GM23338 (cell line): ENCODE measurements at regions not wholly inside any gene's neighbourhood (a gene's known extent, or its start where the extent isn't known, plus 50 kb on each side); places are given as distances from the start of the nearest gene placed in this dataset.

Experiments
- ATAC-seq: fragments of 200-7000 bp; cut with Tn5 transposase; 3 replicates; pipeline ENCODE4 v1.9.1; 2020
- DNase-seq: peaks from one replicate; pipeline ENCODE4 v3.0.0-alpha.2; 2015; ENCODE audit warnings: low spot score
- H2AFZ ChIP-seq: fragments of 200-600 bp; sonication (generic); 2 replicates; pipeline ENCODE4 v1.8.0; 2016; ENCODE audit warnings: antibody characterized with exemption, mild to moderate bottlenecking, moderate library complexity
- H3F3A ChIP-seq: fragments of 200-600 bp; sonication (generic); replicated peaks from 2 replicates; pipeline ENCODE4 v1.8.0; 2017; ENCODE audit warnings: antibody characterized with exemption, mixed run types, low read depth
- H3K27ac ChIP-seq: fragments of 200-600 bp; sonication (generic); 2 replicates; pipeline ENCODE4 v1.6.1; 2016; ENCODE audit warnings: low read depth
- H3K27me3 ChIP-seq: fragments of 200-600 bp; sonication (generic); 2 replicates; pipeline ENCODE4 v1.8.0; 2016; ENCODE audit warnings: mild to moderate bottlenecking, mixed run types, moderate library complexity; ENCODE audit not compliant: insufficient read depth
- H3K36me3 ChIP-seq: fragments of 200-600 bp; sonication (generic); 2 replicates; pipeline ENCODE4 v1.8.0; 2016; ENCODE audit warnings: mild to moderate bottlenecking; ENCODE audit not compliant: insufficient read depth
- H3K4me1 ChIP-seq: fragments of 200-600 bp; sonication (generic); 2 replicates; pipeline ENCODE4 v1.8.0; 2016; ENCODE audit warnings: mild to moderate bottlenecking, moderate library complexity; ENCODE audit not compliant: insufficient read depth
- H3K4me2 ChIP-seq: fragments of 200-600 bp; sonication (generic); 2 replicates; pipeline ENCODE4 v1.7.1; 2017; ENCODE audit warnings: mixed run types
- H3K4me3 ChIP-seq: fragments of 200-600 bp; sonication (generic); 2 replicates; pipeline ENCODE4 v1.6.1; 2016; ENCODE audit warnings: mixed run types
- H3K79me2 ChIP-seq: fragments of 200-600 bp; sonication (generic); replicated peaks from 2 replicates; pipeline ENCODE4 v1.8.0; 2017; ENCODE audit warnings: mild to moderate bottlenecking; ENCODE audit not compliant: insufficient read depth
- H3K9me2 ChIP-seq: fragments of 200-600 bp; sonication (generic); 2 replicates; pipeline ENCODE4 v1.8.0; 2017; ENCODE audit not compliant: insufficient read depth
- H4K20me1 ChIP-seq: fragments of 200-600 bp; sonication (generic); replicated peaks from 2 replicates; pipeline ENCODE4 v1.8.0; 2017; ENCODE audit warnings: mild to moderate bottlenecking; ENCODE audit not compliant: insufficient read depth
- H3K27ac Mint-ChIP-seq: 2 replicates; pipeline ENCODE4 v1.8.0; 2020; ENCODE audit warnings: inconsistent platforms, mild to moderate bottlenecking, moderate library complexity, mixed read lengths
- H3K27me3 Mint-ChIP-seq: 3 replicates; pipeline ENCODE4 v1.8.0; 2022; ENCODE audit warnings: low read depth, mild to moderate bottlenecking, moderate library complexity, mixed read lengths, inconsistent platforms; ENCODE audit not compliant: insufficient read depth, poor library complexity
- H3K36me3 Mint-ChIP-seq: 3 replicates; pipeline ENCODE4 v1.8.0; 2021; ENCODE audit warnings: low read depth, mild to moderate bottlenecking, inconsistent platforms, moderate library complexity, mixed read lengths
- H3K4me1 Mint-ChIP-seq: 3 replicates; pipeline ENCODE4 v1.8.0; 2020; ENCODE audit warnings: mild to moderate bottlenecking, inconsistent platforms, mixed read lengths
- H3K4me3 Mint-ChIP-seq: 3 replicates; pipeline ENCODE4 v1.8.0; 2021; ENCODE audit warnings: moderate library complexity, mild to moderate bottlenecking, inconsistent platforms, mixed read lengths
- H3K9me3 Mint-ChIP-seq: 3 replicates; pipeline ENCODE4 v1.8.0; 2020; ENCODE audit warnings: moderate library complexity, mild to moderate bottlenecking, inconsistent platforms, mixed read lengths
- CREB1 ChIP-seq: fragments of 250-450 bp; sonication (Bioruptor Pico); IDR thresholded peaks from 2 replicates; pipeline ENCODE4 v1.5.0; 2020; ENCODE audit warnings: low read depth, mild to moderate bottlenecking, moderate library complexity
- EZH2 ChIP-seq: fragments of 200-600 bp; sonication (generic); IDR thresholded peaks from one replicate; pipeline ENCODE4 v1.8.0; 2017; ENCODE audit warnings: antibody characterized with exemption, mild to moderate bottlenecking, low read depth; ENCODE audit not compliant: unreplicated experiment
- EZH2phosphoT487 ChIP-seq: fragments of 200-600 bp; sonication (generic); IDR thresholded peaks from one replicate; pipeline ENCODE4 v1.8.1; 2018; ENCODE audit warnings: antibody characterized with exemption; ENCODE audit not compliant: unreplicated experiment
- JUNB ChIP-seq: IDR thresholded peaks from one replicate; pipeline ENCODE4 v1.6.1; 2016; ENCODE audit warnings: antibody characterized with exemption; ENCODE audit not compliant: unreplicated experiment
- NANOG ChIP-seq: IDR thresholded peaks from 2 replicates; pipeline ENCODE4 v1.6.1; 2016; ENCODE audit warnings: antibody characterized with exemption, borderline replicate concordance
- POLR2AphosphoS5 ChIP-seq: IDR thresholded peaks from 2 replicates; pipeline ENCODE4 v1.6.1; 2016; ENCODE audit warnings: antibody characterized with exemption, low read depth
- REST ChIP-seq: IDR thresholded peaks from one replicate; pipeline ENCODE4 v1.6.1; 2018; ENCODE audit warnings: antibody characterized with exemption; ENCODE audit not compliant: unreplicated experiment
- STAT1 ChIP-seq: IDR thresholded peaks from one replicate; pipeline ENCODE4 v1.6.1; 2016; ENCODE audit warnings: antibody characterized with exemption; ENCODE audit not compliant: unreplicated experiment
- ZNF114 ChIP-seq: fragments of 250-450 bp; sonication (Bioruptor Pico); IDR thresholded peaks from 2 replicates; pipeline ENCODE4 v1.5.0; 2020; ENCODE audit warnings: mild to moderate bottlenecking, moderate library complexity
- ZNF331 ChIP-seq: fragments of 250-450 bp; sonication (Bioruptor Pico); IDR thresholded peaks from 2 replicates; pipeline ENCODE4 v1.5.0; 2020; ENCODE audit warnings: low read depth, mild to moderate bottlenecking, moderate library complexity
- ZNF462 ChIP-seq: fragments of 250-450 bp; sonication (Bioruptor Pico); IDR thresholded peaks from 2 replicates; pipeline ENCODE4 v1.5.0; 2020; ENCODE audit warnings: mild to moderate bottlenecking, moderate library complexity
- TF ChIP-seq, protein P1 (sequence below): IDR thresholded peaks from 2 replicates; pipeline ENCODE4 v1.6.1; 2016; ENCODE audit warnings: antibody characterized with exemption

GRCh38 chr11:21944577-21944976 lies 248.3 kb upstream of the ANO5 start:
- Histone ChIP-seq H2AFZ (no peak overlapping the region), H3K4me2 (no peak overlapping the region), H3K79me2 (no peaks in the 10 kb centered on the region), H3K27me3 (no peaks in the 10 kb centered on the region), H3K27ac (no peak overlapping the region), H3K36me3 (no peaks in the 10 kb centered on the region), H3K9me2 (no peaks in the 10 kb centered on the region), H3F3A (no peaks in the 10 kb centered on the region), H4K20me1 (no peaks in the 10 kb centered on the region), H3K4me1 (no peaks in the 10 kb centered on the region), H3K4me3 (no peak overlapping the region)
- no peak overlapping the region for H3K4me3 Mint-ChIP-seq
- H3K9me3 Mint-ChIP-seq, result no peaks in the 10 kb centered on the region
- no peak for ATAC-seq
- TF ChIP-seq, protein P1, sequence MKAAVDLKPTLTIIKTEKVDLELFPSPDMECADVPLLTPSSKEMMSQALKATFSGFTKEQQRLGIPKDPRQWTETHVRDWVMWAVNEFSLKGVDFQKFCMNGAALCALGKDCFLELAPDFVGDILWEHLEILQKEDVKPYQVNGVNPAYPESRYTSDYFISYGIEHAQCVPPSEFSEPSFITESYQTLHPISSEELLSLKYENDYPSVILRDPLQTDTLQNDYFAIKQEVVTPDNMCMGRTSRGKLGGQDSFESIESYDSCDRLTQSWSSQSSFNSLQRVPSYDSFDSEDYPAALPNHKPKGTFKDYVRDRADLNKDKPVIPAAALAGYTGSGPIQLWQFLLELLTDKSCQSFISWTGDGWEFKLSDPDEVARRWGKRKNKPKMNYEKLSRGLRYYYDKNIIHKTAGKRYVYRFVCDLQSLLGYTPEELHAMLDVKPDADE, result no peak
- no peak for TF ChIP-seq CREB1
- no peak for TF ChIP-seq POLR2AphosphoS5
- TF ChIP-seq NANOG, result no peak
- no peak for TF ChIP-seq REST
- no peak for TF ChIP-seq STAT1
- TF ChIP-seq EZH2phosphoT487, result no peak
- TF ChIP-seq JUNB, result no peak
- no peak for TF ChIP-seq ZNF331
- TF ChIP-seq ZNF114 (CRISPR knock-in tag), result no peak
- TF ChIP-seq ZNF462 (CRISPR knock-in tag), result no peak
- TF ChIP-seq EZH2, result no peak
- no peaks in the 10 kb centered on the region for H3K36me3 Mint-ChIP-seq
- no peaks in the 10 kb centered on the region for H3K4me1 Mint-ChIP-seq
- no peak overlapping the region for H3K27ac Mint-ChIP-seq
- no peak for DNase-seq
- H3K27me3 Mint-ChIP-seq, result peaks cover 2% of the 10 kb centered on the region
